ENCODE measurements at regions not wholly inside any gene's neighbourhood (a gene's known extent, or its start where the extent isn't known, plus 50 kb on each side); places are given as distances from the start of the nearest gene placed in this dataset.

DNA sequence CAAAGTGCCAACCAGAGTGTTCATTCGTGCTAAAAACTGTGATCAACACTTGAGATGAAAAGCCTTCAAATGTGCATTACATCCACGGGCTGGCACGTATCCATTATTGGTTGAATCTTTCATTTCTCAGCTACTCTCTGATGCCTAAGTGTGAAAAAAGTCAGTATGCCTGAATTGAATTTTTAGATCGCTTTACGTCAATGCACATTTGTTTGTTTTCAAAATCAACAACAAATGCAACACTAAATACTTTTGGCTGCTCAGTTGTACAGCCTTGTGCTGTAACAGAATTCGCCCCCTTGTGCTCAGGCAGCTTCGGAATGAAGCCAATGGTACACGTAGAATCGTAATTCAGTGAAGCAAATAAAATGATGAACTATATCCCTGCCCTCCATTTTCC is 446.5 kb upstream of the NRP1 start:
- intact Hi-C loops (cut with DNase I): no loop called here
- TF ChIP-seq CTCF (IDR thresholded peaks at IDR 0.05): no peak
- no peak for ATAC-seq
- no peak overlapping the region for H3K27ac ChIP-seq
- H3K4me1 ChIP-seq: no peaks in the 10 kb centered on the region
- no peaks in the 10 kb centered on the region for H3K27me3 ChIP-seq (ENCODE audit: insufficient read depth in 3 of 3, low read length in 2 of 3)
- WGBS, 3 donors: 54 to 66% (median 60%) methylated on average over 9 of the region's 9 CpGs
- DNase-seq: no peak
- no peaks in the 10 kb centered on the region for H3K36me3 ChIP-seq (ENCODE audit: insufficient read depth in 1 of 2, low read depth in 1 of 2)
- H3K4me3 ChIP-seq: no peak overlapping the region
- H3K9me3 ChIP-seq: no peaks in the 10 kb centered on the region

DNA sequence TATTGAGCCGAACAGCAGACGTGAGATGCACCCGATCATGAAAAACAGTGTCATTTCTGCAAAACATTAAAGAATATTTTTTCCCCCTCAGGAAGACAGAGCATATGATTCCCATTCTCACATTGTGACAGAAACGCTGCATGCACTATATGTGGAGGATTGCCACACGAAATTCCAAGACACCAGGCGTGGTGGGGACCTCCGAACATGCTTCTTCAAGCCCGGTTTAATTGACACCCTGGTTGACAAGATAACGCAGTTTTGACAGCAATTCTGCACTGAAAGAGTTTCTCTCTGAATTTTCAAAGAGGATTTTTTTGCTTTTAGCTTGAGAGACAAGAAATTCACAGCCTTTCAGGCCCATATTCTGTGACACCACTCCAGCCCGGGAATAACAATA is 442.8 kb upstream of the NRP1 start:
- no peaks in the 10 kb centered on the region for H3K27me3 ChIP-seq (ENCODE audit: insufficient read depth in 3 of 3, low read length in 2 of 3)
- H3K4me3 ChIP-seq: no peak overlapping the region
- no peaks in the 10 kb centered on the region for H3K36me3 ChIP-seq (ENCODE audit: insufficient read depth in 1 of 2, low read depth in 1 of 2)
- no peak for TF ChIP-seq CTCF (IDR thresholded peaks at IDR 0.05)
- no peaks in the 10 kb centered on the region for H3K9me3 ChIP-seq
- H3K27ac ChIP-seq: no peak overlapping the region
- intact Hi-C loops (cut with DNase I): no loop called here
- H3K4me1 ChIP-seq: no peaks in the 10 kb centered on the region
- 89 to 96% (median 92%) methylated on average over 10 of the region's 10 CpGs for WGBS, 3 donors
- DNase-seq: no peak
- no peak for ATAC-seq

DNA sequence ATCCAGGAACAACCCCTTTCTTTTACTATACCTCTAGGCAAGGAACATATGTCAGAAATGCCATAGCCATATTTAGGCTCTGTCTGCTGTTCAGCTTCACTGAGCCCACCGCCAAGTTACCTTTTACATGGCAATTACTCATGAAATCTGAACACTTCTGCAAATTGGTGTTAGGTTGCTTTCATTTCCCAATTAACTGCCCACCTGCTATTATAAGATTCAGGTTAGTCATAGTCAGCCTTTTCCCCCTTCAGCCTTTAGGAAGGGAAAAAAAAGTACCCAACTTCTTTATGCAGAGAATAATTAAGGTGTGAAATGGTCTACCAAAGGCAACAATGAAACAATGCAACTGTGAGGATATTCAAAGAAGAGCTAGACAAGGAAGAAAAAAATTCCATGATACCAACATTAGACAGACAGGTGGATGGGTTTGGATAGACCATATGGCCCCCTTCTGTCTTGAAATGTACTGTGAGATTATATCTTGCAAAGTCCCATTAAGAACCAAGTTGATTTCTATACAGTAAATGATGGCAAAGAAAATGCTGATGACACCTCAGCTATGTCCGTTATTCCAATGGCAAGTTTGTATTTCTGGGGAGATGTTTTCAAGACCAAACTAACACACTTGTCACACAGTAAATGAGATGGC is 442.1 kb upstream of the NRP1 start:
- no peak for ATAC-seq
- Histone ChIP-seq H3K4me3 (no peak overlapping the region), H3K27me3 (ENCODE audit: insufficient read depth in 3 of 3, low read length in 2 of 3) (no peaks in the 10 kb centered on the region), H3K36me3 (ENCODE audit: insufficient read depth in 1 of 2, low read depth in 1 of 2) (no peaks in the 10 kb centered on the region), H3K27ac (no peak overlapping the region), H3K4me1 (no peaks in the 10 kb centered on the region), H3K9me3 (no peaks in the 10 kb centered on the region)
- 95 to 97% (median 96%) methylated on average over 2 of the region's 2 CpGs for WGBS, 3 donors
- intact Hi-C loops (cut with DNase I): no loop called here
- DNase-seq: no peak
- no peak for TF ChIP-seq CTCF (IDR thresholded peaks at IDR 0.05)

DNA sequence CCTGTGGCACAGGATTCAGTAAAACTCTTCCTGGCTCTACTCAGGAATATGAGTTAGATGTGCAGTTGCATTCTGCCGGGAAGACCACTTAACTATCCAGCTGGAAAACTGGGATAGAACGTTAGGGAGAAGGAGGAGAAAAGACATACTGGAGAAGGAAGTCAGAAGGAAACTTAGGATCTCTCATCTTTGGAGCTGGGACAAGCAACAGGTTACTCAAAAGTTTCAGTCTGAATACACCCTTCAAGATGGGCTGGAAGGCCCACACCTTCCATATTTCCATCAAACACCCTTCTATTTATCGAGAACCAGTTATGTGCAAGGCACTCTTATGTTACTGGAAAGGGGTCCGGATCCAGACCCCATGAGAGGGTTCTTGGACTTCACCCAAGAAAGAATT is 440.4 kb upstream of the NRP1 start:
- no peak for TF ChIP-seq CTCF (IDR thresholded peaks at IDR 0.05)
- DNase-seq (no peak), ATAC-seq (no peak)
- Histone ChIP-seq H3K27me3 (ENCODE audit: insufficient read depth in 3 of 3, low read length in 2 of 3) (no peaks in the 10 kb centered on the region), H3K4me1 (no peaks in the 10 kb centered on the region), H3K27ac (no peak overlapping the region), H3K36me3 (ENCODE audit: insufficient read depth in 1 of 2, low read depth in 1 of 2) (no peaks in the 10 kb centered on the region), H3K9me3 (no peaks in the 10 kb centered on the region), H3K4me3 (no peak overlapping the region)
- 80 to 87% (median 81%) methylated on average over 4 of the region's 4 CpGs for WGBS, 3 donors
- intact Hi-C loops (cut with DNase I): no loop called here

- DNase-seq: peak in 1 of 2 donors; percentile 54
- no peak for ATAC-seq
- Histone ChIP-seq H3K9me3 (no peaks in the 10 kb centered on the region), H3K27me3 (ENCODE audit: insufficient read depth in 3 of 3, low read length in 2 of 3) (no peaks in the 10 kb centered on the region), H3K4me1 (no peaks in the 10 kb centered on the region), H3K27ac (no peak overlapping the region), H3K4me3 (no peak overlapping the region), H3K36me3 (ENCODE audit: insufficient read depth in 1 of 2, low read depth in 1 of 2) (no peaks in the 10 kb centered on the region)
- intact Hi-C loops (cut with DNase I): no loop called here
- WGBS, 3 donors: 93 to 94% (median 93%) methylated on average over 21 of the region's 21 CpGs
- no peak for TF ChIP-seq CTCF (IDR thresholded peaks at IDR 0.05)
These were observed 439.5 kb upstream of the NRP1 start for GRCh38 chr10:33773886-33774480.

Measured in psoas muscle (tissue), 7 donors.